HL-60 (cell line): ENCODE measurements at regions not wholly inside any gene's neighbourhood (a gene's known extent, or its start where the extent isn't known, plus 50 kb on each side); places are given as distances from the start of the nearest gene placed in this dataset.

Experiments
- DNase-seq, 2 experiments: peaks; one replicate each; pipeline ENCODE4 v3.0.0-alpha.2; 2010 to 2020; ENCODE audit warnings: low read depth in 1 of 2, low spot score in 1 of 2
- H3K27ac ChIP-seq: fragments of 250-450 bp; sonication (Bioruptor Pico); replicated peaks from 2 replicates; pipeline ENCODE4 v1.5.1; 2020; ENCODE audit warnings: mild to moderate bottlenecking, moderate library complexity
- H3K27me3 ChIP-seq: fragments of 250-450 bp; sonication (Bioruptor Pico); 2 replicates; pipeline ENCODE4 v1.5.1; 2021; ENCODE audit warnings: mild to moderate bottlenecking, moderate library complexity; ENCODE audit not compliant: insufficient read depth, poor library complexity, severe bottlenecking
- H3K4me3 ChIP-seq: replicated peaks from 2 replicates; pipeline ENCODE4 v1.5.1; 2011; ENCODE audit warnings: mild to moderate bottlenecking, control low read depth, low read length; ENCODE audit not compliant: insufficient read depth
- GABPA ChIP-seq: IDR thresholded peaks from 2 replicates; pipeline ENCODE4 v1.6.1; 2012; ENCODE audit warnings: low read depth
- POLR2AphosphoS5 ChIP-seq: IDR thresholded peaks from 2 replicates; pipeline ENCODE4 v1.6.1; 2012; ENCODE audit warnings: low read depth
- SPI1 ChIP-seq: IDR thresholded peaks from 2 replicates; pipeline ENCODE4 v1.6.1; 2012; ENCODE audit warnings: low read depth, mild to moderate bottlenecking, borderline replicate concordance
- TF ChIP-seq, protein P1 (sequence below): IDR thresholded peaks from 2 replicates; pipeline ENCODE4 v1.6.1; 2012; ENCODE audit warnings: low read depth; ENCODE audit not compliant: insufficient replicate concordance
- TF ChIP-seq, protein P2 (sequence below): IDR thresholded peaks from one replicate; pipeline ENCODE4 v1.5.1; 2011; ENCODE audit warnings: low read length, control low read depth, inconsistent platforms; ENCODE audit not compliant: insufficient read depth

DNA sequence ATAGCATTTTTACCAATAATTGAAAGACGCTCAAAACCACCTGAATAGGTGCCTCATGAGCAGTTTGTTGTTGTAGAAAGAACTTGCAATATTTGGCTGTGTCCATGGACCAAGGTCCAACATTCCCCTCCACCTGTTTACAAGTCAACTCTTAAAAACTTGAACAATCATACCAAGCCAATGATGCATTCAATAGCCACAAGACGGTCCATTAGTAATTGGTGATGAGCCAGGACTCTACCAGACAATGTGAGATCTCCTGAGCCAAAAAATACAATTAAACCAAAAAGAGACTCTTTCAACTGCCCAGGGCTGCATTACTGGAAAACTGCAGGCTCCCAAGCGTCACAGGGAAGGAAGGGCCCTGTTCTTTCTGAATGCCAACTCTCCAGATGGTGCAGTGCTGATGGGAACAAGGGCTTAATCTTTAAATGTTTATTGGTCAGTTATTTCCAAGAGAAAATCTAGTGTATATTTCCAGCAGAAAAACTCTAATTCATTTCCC lies 118.8 kb upstream of the EPB41L3 start:
- Histone ChIP-seq H3K27ac (no peak overlapping the region), H3K4me3 (no peak overlapping the region), H3K27me3 (peaks cover 9% of the 10 kb centered on the region)
- no peak for DNase-seq
- TF ChIP-seq POLR2AphosphoS5 (no peak), GABPA (no peak), SPI1 (no peak)
- TF ChIP-seq, protein P1, sequence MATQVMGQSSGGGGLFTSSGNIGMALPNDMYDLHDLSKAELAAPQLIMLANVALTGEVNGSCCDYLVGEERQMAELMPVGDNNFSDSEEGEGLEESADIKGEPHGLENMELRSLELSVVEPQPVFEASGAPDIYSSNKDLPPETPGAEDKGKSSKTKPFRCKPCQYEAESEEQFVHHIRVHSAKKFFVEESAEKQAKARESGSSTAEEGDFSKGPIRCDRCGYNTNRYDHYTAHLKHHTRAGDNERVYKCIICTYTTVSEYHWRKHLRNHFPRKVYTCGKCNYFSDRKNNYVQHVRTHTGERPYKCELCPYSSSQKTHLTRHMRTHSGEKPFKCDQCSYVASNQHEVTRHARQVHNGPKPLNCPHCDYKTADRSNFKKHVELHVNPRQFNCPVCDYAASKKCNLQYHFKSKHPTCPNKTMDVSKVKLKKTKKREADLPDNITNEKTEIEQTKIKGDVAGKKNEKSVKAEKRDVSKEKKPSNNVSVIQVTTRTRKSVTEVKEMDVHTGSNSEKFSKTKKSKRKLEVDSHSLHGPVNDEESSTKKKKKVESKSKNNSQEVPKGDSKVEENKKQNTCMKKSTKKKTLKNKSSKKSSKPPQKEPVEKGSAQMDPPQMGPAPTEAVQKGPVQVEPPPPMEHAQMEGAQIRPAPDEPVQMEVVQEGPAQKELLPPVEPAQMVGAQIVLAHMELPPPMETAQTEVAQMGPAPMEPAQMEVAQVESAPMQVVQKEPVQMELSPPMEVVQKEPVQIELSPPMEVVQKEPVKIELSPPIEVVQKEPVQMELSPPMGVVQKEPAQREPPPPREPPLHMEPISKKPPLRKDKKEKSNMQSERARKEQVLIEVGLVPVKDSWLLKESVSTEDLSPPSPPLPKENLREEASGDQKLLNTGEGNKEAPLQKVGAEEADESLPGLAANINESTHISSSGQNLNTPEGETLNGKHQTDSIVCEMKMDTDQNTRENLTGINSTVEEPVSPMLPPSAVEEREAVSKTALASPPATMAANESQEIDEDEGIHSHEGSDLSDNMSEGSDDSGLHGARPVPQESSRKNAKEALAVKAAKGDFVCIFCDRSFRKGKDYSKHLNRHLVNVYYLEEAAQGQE: no peak
- TF ChIP-seq, protein P2, sequence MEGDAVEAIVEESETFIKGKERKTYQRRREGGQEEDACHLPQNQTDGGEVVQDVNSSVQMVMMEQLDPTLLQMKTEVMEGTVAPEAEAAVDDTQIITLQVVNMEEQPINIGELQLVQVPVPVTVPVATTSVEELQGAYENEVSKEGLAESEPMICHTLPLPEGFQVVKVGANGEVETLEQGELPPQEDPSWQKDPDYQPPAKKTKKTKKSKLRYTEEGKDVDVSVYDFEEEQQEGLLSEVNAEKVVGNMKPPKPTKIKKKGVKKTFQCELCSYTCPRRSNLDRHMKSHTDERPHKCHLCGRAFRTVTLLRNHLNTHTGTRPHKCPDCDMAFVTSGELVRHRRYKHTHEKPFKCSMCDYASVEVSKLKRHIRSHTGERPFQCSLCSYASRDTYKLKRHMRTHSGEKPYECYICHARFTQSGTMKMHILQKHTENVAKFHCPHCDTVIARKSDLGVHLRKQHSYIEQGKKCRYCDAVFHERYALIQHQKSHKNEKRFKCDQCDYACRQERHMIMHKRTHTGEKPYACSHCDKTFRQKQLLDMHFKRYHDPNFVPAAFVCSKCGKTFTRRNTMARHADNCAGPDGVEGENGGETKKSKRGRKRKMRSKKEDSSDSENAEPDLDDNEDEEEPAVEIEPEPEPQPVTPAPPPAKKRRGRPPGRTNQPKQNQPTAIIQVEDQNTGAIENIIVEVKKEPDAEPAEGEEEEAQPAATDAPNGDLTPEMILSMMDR: no peak

DNA sequence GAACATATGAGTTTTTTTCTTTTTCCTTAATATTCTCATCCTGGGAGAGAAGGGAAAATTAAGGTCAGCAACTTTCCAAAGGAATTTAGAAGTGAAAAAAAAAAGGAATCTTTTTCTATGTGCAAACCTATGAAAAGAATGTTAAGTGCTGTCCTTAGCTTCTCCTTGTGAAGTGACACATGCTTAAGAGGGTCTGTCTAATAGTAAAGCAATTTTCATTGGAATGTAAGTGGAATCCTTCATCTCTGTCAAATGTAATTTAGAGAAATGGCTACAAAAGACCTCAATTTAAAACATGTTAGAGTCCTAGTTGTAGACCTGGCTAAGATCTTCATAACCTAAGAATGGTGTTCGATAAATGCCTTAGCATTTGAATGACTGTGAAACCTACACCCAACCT lies 117.4 kb upstream of the EPB41L3 start:
- no peak overlapping the region for H3K4me3 ChIP-seq
- no peak for DNase-seq
- no peak overlapping the region for H3K27ac ChIP-seq
- no peak for TF ChIP-seq POLR2AphosphoS5
- TF ChIP-seq, protein P2: no peak
- no peak for TF ChIP-seq GABPA
- no peak for TF ChIP-seq SPI1
- TF ChIP-seq, protein P1: no peak
- peaks cover 9% of the 10 kb centered on the region for H3K27me3 ChIP-seq

DNA sequence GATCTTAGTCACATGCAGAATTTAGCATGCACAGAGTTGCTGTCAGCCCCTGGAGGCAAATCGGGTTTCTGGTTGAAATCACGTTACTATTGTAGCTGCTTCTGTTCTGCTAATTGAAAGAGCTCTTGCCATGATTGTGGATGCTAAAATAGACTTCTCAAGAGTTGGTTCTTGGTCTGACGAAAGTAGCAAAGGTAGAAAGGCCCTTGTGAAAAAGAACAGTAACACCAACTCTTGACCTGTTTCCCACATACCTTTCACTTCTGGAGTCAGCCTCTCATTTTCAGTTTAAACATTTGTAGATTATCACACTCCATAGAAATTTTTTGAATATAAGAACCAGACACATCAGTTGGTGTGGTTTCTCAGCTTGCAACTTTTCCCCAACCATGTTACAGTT lies 110.0 kb upstream of the EPB41L3 start:
- no peak overlapping the region for H3K4me3 ChIP-seq
- no peak overlapping the region for H3K27ac ChIP-seq
- DNase-seq: no peak
- peaks cover 7% of the 10 kb centered on the region for H3K27me3 ChIP-seq
- TF ChIP-seq GABPA (no peak), POLR2AphosphoS5 (no peak), SPI1 (no peak)
- TF ChIP-seq, protein P2: no peak
- TF ChIP-seq, protein P1: no peak
